GM19468 (cell line): ENCODE measurements at regions not wholly inside any gene's neighbourhood (a gene's known extent, or its start where the extent isn't known, plus 50 kb on each side); places are given as distances from the start of the nearest gene placed in this dataset.
"Not testable (repeated sequence)": the region's sequence is repeated elsewhere in the genome, so short reads cannot be mapped to it uniquely, and the experiment has no call there.

Source experiments
- ATAC-seq: cut with Tn5 transposase; IDR thresholded peaks from one replicate; pipeline ENCODE4 v1.9.1; 2021; ENCODE audit warnings: mild to moderate bottlenecking, moderate library complexity, moderate number of reproducible peaks; ENCODE audit not compliant: unreplicated experiment; ENCODE audit errors: extremely low read depth

GRCh38 chr3:6498944-6499343 is 362.0 kb upstream of the GRM7 start:
- ATAC-seq, result not testable (repeated sequence)

DNA sequence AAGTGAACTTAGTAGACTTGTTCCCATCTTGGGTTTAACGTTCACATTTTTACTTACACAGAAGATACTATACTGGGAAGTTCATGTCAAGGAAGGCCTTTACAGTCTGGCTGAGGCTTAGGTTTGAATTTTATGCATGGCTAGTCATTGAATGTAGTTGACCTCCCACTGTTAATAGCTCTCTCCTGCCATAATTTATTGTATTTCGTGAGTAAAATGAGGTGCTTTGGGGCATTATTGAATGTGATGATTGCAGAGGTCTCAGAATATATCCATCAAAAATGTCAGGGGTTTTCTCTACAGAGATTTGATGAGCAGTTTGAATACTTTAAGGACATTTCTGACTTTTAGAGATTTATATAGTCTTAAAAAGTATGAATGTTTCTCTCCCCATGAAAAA is 356.6 kb upstream of the GRM7 start:
- ATAC-seq, result no peak

DNA sequence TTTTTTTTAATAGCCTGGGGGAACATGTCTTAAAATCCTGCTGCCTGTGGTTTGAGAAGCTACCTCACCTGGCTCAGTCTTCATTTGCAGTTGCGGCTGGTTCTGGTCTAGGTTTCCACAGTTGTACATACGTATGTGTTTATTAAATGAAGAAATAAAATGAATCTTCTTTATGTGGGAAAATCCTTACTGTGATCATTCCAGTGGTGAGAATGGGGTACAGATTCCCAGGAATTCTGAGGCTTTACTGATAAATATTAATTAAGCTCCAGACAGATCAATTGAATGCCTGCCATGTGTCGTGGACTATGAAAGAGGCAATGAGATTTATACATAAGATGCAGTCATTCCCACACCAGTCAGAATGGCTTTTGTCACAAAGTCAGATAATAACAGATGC is 356.1 kb upstream of the GRM7 start:
- ATAC-seq, result no peak

- no peak for ATAC-seq
These were observed 352.5 kb upstream of the GRM7 start for GRCh38 chr3:6508410-6508759.

- no peak for ATAC-seq
These were observed 351.3 kb upstream of the GRM7 start for GRCh38 chr3:6509576-6509975.

DNA sequence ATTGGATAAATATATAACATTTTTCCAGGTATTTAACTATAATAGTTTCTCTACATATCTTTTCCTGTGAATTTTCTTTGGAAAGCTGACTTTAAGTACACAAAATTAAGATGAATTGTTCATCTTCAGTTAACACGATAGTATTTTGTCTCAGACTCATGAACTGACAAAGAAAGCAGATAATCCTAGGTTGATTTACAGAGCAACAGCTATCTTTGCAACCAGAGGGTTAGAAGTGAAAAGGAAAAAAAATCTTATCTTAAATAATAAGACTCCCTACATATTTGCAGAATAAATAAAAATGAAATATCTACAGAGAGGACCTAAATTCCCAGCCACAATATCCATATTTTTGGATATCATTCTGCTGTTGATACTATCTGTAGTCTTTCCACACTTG is 350.2 kb upstream of the GRM7 start:
- ATAC-seq, result no peak

DNA sequence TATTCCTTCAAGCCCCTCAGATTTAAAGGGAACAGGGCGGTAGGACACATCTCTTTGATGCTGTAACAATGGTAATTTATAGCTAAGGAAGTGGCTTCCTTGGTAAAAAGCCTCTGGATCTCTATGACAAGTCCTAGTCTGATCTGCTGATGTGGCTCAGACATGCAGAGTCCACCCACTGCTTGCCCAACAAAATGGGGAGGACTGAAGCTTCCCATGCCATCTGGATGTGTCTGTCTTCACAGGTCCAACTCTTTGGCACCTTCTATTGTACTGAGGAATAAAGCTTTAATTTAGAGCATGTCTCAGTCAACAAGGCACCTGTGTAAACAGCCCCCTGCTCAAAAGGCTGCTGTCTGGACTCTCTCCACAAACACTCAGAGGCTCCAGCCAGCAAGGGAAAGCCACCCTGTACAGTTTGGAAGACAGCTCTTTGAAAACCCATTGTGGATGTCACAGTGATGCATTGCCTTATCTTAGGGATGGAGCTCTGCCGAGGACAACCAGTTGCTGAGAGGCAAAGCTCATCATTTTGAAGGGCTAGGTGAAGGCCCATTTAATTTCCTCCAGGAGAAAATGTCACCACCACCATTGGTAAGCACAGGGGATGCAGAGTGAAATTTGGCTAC is 348.6 kb upstream of the GRM7 start:
- ATAC-seq, result no peak

GRCh38 chr3:6516143-6516542 is 344.8 kb upstream of the GRM7 start:
- no peak for ATAC-seq

GRCh38 chr3:6516694-6517093 is 344.2 kb upstream of the GRM7 start:
- ATAC-seq, result no peak

- ATAC-seq, result no peak
These were observed 342.1 kb upstream of the GRM7 start for GRCh38 chr3:6518709-6519345.

DNA sequence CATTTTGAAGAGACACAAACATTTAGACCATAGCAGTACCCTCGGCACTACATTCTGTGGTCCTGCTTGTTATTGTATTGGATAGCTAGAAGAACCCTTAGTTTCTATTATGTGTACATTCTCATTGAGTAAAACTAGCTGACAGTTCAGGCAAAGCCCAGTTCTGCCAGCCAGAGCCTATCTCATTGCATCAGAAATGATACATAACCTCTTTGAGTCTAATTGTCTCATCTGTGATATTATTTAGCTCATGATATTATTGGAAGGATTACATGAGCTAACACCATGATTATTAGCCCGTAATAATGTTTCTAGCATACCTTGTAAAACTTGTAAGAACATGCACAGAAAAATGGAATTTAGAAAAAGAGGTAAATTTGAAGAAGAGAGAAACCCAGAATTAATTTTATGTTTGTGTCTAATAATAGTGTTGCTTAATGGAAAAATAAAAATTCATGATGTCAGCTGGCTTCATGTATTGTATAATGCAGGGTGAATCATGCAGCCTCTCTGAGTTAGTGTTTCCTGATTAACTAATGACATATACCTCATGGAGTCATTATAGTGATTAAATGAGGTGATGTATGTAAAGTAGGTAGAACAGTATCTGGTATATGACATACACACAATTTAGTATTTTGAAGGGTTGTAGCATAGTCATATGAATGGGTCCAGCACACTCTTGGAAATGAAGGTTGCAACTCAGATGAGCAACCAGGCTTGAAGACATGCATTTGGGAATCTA is 339.4 kb upstream of the GRM7 start:
- ATAC-seq, result no peak

GRCh38 chr3:6522191-6522590 is 338.7 kb upstream of the GRM7 start:
- no peak for ATAC-seq

- ATAC-seq, result no peak
These were observed 337.9 kb upstream of the GRM7 start for GRCh38 chr3:6523043-6523442.

- ATAC-seq, result no peak
These were observed 336.4 kb upstream of the GRM7 start for GRCh38 chr3:6524479-6524878.

GRCh38 chr3:6526321-6526720 is 334.6 kb upstream of the GRM7 start:
- no peak for ATAC-seq

DNA sequence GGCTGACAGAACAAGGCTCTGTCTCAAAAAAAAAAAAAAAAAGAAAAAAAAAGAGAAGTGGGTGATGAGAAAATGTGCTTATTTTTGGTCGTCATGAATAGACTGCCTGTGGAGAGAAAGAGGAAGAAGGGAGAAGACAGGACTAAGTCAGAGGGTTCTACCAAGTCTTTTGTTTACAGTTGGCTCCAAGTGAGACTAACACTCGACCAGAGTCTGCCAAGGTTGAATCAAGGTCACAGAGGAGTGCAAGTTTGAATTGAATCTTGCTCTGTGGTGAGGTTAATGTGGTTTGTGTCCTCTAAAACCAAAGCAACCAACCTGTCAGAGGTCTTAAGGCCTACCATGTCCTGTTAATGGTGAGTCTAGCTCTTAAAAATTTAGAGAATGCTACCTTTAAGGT is 334.1 kb upstream of the GRM7 start:
- no peak for ATAC-seq

- ATAC-seq, result no peak
These were observed 332.0 kb upstream of the GRM7 start for GRCh38 chr3:6528951-6529350.

- no peak for ATAC-seq
These were observed 329.8 kb upstream of the GRM7 start for GRCh38 chr3:6531153-6531552.

- ATAC-seq, result no peak
These were observed 328.8 kb upstream of the GRM7 start for GRCh38 chr3:6532101-6532500.

- ATAC-seq, result no peak
These were observed 319.9 kb upstream of the GRM7 start for GRCh38 chr3:6540981-6541380.

GRCh38 chr3:6542795-6543194 is 318.1 kb upstream of the GRM7 start:
- ATAC-seq, result no peak

- ATAC-seq, result no peak
These were observed 311.6 kb upstream of the GRM7 start for GRCh38 chr3:6549296-6549695.
